RWPE1 (cell line): ENCODE measurements at regions not wholly inside any gene's neighbourhood (a gene's known extent, or its start where the extent isn't known, plus 50 kb on each side); places are given as distances from the start of the nearest gene placed in this dataset.

ENCODE experiments used
- CTCF ChIA-PET: fragments of 350-600 bp; sonication (Branson Sonifier 250); formaldehyde crosslinking; extraction: SDS; loops from one replicate; lab custom pipeline; 2021; lab: Yijun Ruan, JAX
- POLR2A ChIA-PET: fragments of 400-600 bp; formaldehyde crosslinking; extraction: SDS; loops from one replicate; lab custom pipeline; 2020; ENCODE audit warnings: antibody characterized with exemption; ENCODE audit not compliant: low non-redundant PET; lab: Yijun Ruan, JAX
- DNase-seq: peaks from one replicate; pipeline ENCODE4 v3.0.0; 2012; ENCODE audit warnings: low spot score
- H3K27ac ChIP-seq: fragments of 450-650 bp; 2 replicates; pipeline ENCODE4 v1.5.1; 2017
- CTCF ChIP-seq: fragments of 450-650 bp; conservative IDR thresholded peaks from 2 replicates; pipeline ENCODE4 v1.5.1; 2017; ENCODE audit warnings: low read depth, mild to moderate bottlenecking

GRCh38 chr1:244284641-244285156 is 167.0 kb downstream of the ADSS2 start:
- no peak for DNase-seq
- ChIA-PET CTCF (no interaction called here), POLR2A (no interaction called here)
- TF ChIP-seq CTCF, result no peak
- H3K27ac ChIP-seq, result no peak overlapping the region

- no peak for DNase-seq
- TF ChIP-seq CTCF, result no peak
- ChIA-PET POLR2A (no interaction called here), CTCF (interaction anchor here (0.8 kb wide), 1 partner anchor 13 kb away, joined by 3 read pairs; no protein-coding TSS in a partner anchor)
- H3K27ac ChIP-seq, result no peak overlapping the region
Observed at GRCh38 chr1:244286341-244286740, 165.4 kb downstream of the ADSS2 start.

GRCh38 chr1:244287726-244288125 is 164.0 kb downstream of the ADSS2 start:
- ChIA-PET CTCF (interaction anchor here (0.6 kb wide), 1 partner anchor 556 kb away, joined by 3 read pairs; no protein-coding TSS in a partner anchor), POLR2A (no interaction called here)
- DNase-seq, result no peak
- TF ChIP-seq CTCF, result no peak
- H3K27ac ChIP-seq, result no peak overlapping the region

- no peak for DNase-seq
- ChIA-PET CTCF (no interaction called here), POLR2A (no interaction called here)
- no peak overlapping the region for H3K27ac ChIP-seq
- TF ChIP-seq CTCF, result no peak
Observed at GRCh38 chr1:244288663-244289062, 163.0 kb downstream of the ADSS2 start.

GRCh38 chr1:244289991-244290785 is 161.5 kb downstream of the ADSS2 start:
- ChIA-PET CTCF (interaction anchor here (1.0 kb wide), 1 partner anchor 9 kb away, joined by 5 read pairs; no protein-coding TSS in a partner anchor), POLR2A (no interaction called here)
- no peak for DNase-seq
- H3K27ac ChIP-seq, result no peak overlapping the region
- no peak for TF ChIP-seq CTCF

GRCh38 chr1:244291236-244292201 is 160.2 kb downstream of the ADSS2 start:
- CTCF ChIA-PET, result interaction anchor here (0.6 kb wide), 1 partner anchor 530 kb away, joined by 4 read pairs; no protein-coding TSS in a partner anchor
- TF ChIP-seq CTCF, result no peak
- POLR2A ChIA-PET, result no interaction called here
- no peak overlapping the region for H3K27ac ChIP-seq
- no peak for DNase-seq
